ENCODE measurements at regions not wholly inside any gene's neighbourhood (a gene's known extent, or its start where the extent isn't known, plus 50 kb on each side); places are given as distances from the start of the nearest gene placed in this dataset.

GRCh38 chr4:83192634-83193033, 78.1 kb upstream of the PLAC8 start:
- TF ChIP-seq POLR2A (IDR thresholded peaks at IDR 0.05; ENCODE audit: low read depth, low read length) (no peak), POLR2AphosphoS5 (IDR thresholded peaks at IDR 0.05; ENCODE audit: low read depth, low read length) (no peak), TAF1 (IDR thresholded peaks at IDR 0.05; ENCODE audit: borderline replicate concordance, low read depth, low read length) (no peak)

All from GM12892 (cell line).